GM18951 (cell line): ENCODE measurements at regions not wholly inside any gene's neighbourhood (a gene's known extent, or its start where the extent isn't known, plus 50 kb on each side); places are given as distances from the start of the nearest gene placed in this dataset.

Source experiments
- POLR2A ChIP-seq: IDR thresholded peaks from 4 replicates; pipeline ENCODE4 v1.6.1; 2011; ENCODE audit warnings: mild to moderate bottlenecking; ENCODE audit not compliant: insufficient read length, insufficient read depth; ENCODE audit errors: extremely low read depth
- in situ Hi-C: fragments of 300-500 bp; cut with MboI; formaldehyde crosslinking; loops from one replicate; pipeline ENCODE4 v1.12.0; 2022; ENCODE audit warnings: low sequenced_read_pairs, mixed read lengths, inconsistent platforms; ENCODE audit not compliant: unreplicated experiment

- in situ Hi-C loops, result no loop called here
- TF ChIP-seq POLR2A, result no peak
These were observed 92.1 kb upstream of the ELOVL6 start for GRCh38 chr4:110290511-110290910.

- in situ Hi-C loops, result no loop called here
- no peak for TF ChIP-seq POLR2A
These were observed 91.2 kb upstream of the ELOVL6 start for GRCh38 chr4:110289601-110290100.

- TF ChIP-seq POLR2A, result no peak
- in situ Hi-C loops, result no loop called here
These were observed 88.7 kb upstream of the ELOVL6 start for GRCh38 chr4:110287130-110287529.

- no peak for TF ChIP-seq POLR2A
These were observed 79.7 kb upstream of the ELOVL6 start for GRCh38 chr4:110278127-110278526.

GRCh38 chr4:110275871-110276270 is 77.5 kb upstream of the ELOVL6 start:
- in situ Hi-C loops, result no loop called here

More at GRCh38 chr4:110278127-110278526, 79.7 kb upstream of the ELOVL6 start:
- in situ Hi-C loops, result no loop called here

GRCh38 chr4:110271986-110272385 is 73.6 kb upstream of the ELOVL6 start:
- no peak for TF ChIP-seq POLR2A
- in situ Hi-C loops, result no loop called here

More at GRCh38 chr4:110275871-110276270, 77.5 kb upstream of the ELOVL6 start:
- no peak for TF ChIP-seq POLR2A

- TF ChIP-seq POLR2A, result no peak
- in situ Hi-C loops, result no loop called here
These were observed 72.2 kb upstream of the ELOVL6 start for GRCh38 chr4:110270492-110271197.

GRCh38 chr4:110268790-110269189 is 70.4 kb upstream of the ELOVL6 start:
- in situ Hi-C loops, result no loop called here
- no peak for TF ChIP-seq POLR2A

GRCh38 chr4:110268352-110268751 is 69.9 kb upstream of the ELOVL6 start:
- in situ Hi-C loops, result no loop called here
- TF ChIP-seq POLR2A, result no peak

GRCh38 chr4:110266136-110266535 is 67.7 kb upstream of the ELOVL6 start:
- in situ Hi-C loops, result no loop called here
- no peak for TF ChIP-seq POLR2A

- TF ChIP-seq POLR2A, result no peak
- in situ Hi-C loops, result no loop called here
These were observed 66.6 kb upstream of the ELOVL6 start for GRCh38 chr4:110265001-110265400.

- in situ Hi-C loops, result no loop called here
- TF ChIP-seq POLR2A, result no peak
These were observed 61.9 kb upstream of the ELOVL6 start for GRCh38 chr4:110260299-110260698.

- TF ChIP-seq POLR2A, result no peak
- in situ Hi-C loops, result no loop called here
These were observed 51.6 kb upstream of the ELOVL6 start for GRCh38 chr4:110250023-110250387.

- TF ChIP-seq POLR2A, result no peak
These were observed 50.4 kb upstream of the ELOVL6 start for GRCh38 chr4:110248831-110249253.

More at GRCh38 chr4:110248831-110249253, 50.4 kb upstream of the ELOVL6 start:
- in situ Hi-C loops, result no loop called here
